AG04449 (cell line): ENCODE measurements at regions not wholly inside any gene's neighbourhood (a gene's known extent, or its start where the extent isn't known, plus 50 kb on each side); places are given as distances from the start of the nearest gene placed in this dataset.

Source experiments
- CTCF ChIA-PET: fragments of 350-600 bp; formaldehyde crosslinking; extraction: SDS; loops from one replicate; lab custom pipeline; 2021; ENCODE audit warnings: antibody characterized with exemption; lab: Yijun Ruan, JAX
- POLR2A ChIA-PET: fragments of 400-600, 350-600 bp; formaldehyde crosslinking; extraction: SDS; loops from one replicate; lab custom pipeline; 2020; ENCODE audit warnings: antibody characterized with exemption, inconsistent platforms; lab: Yijun Ruan, JAX
- DNase-seq: peaks from one replicate; pipeline ENCODE4 v3.0.0-alpha.2; 2010; ENCODE audit warnings: low read depth, low spot score
- H3K4me3 ChIP-seq: 2 replicates; pipeline ENCODE4 v1.5.1; 2011; ENCODE audit warnings: low read depth, mild to moderate bottlenecking, control low read depth, low read length
- CTCF ChIP-seq: IDR thresholded peaks from one replicate; pipeline ENCODE4 v1.5.1; 2011; ENCODE audit warnings: mild to moderate bottlenecking, moderate library complexity, low read length, control low read depth, inconsistent platforms; ENCODE audit not compliant: insufficient read depth; ENCODE audit errors: missing control alignments

GRCh38 chr1:90340606-90341005 is 345.7 kb downstream of the ZNF326 start:
- CTCF ChIA-PET: no interaction called here

GRCh38 chr1:90339811-90340210 is 344.9 kb downstream of the ZNF326 start:
- DNase-seq: no peak
- H3K4me3 ChIP-seq: no peak overlapping the region
- POLR2A ChIA-PET: no interaction called here
- no peak for TF ChIP-seq CTCF
- CTCF ChIA-PET: no interaction called here

More at GRCh38 chr1:90340606-90341005, 345.7 kb downstream of the ZNF326 start:
- POLR2A ChIA-PET: no interaction called here
- DNase-seq: no peak
- H3K4me3 ChIP-seq: no peak overlapping the region
- no peak for TF ChIP-seq CTCF

- no peak overlapping the region for H3K4me3 ChIP-seq
- ChIA-PET CTCF (no interaction called here), POLR2A (no interaction called here)
- DNase-seq: no peak
- no peak for TF ChIP-seq CTCF
Measured at GRCh38 chr1:90336552-90337324, 341.8 kb downstream of the ZNF326 start.

- DNase-seq: no peak
- H3K4me3 ChIP-seq: no peak overlapping the region
- TF ChIP-seq CTCF: no peak
- CTCF ChIA-PET: no interaction called here
- POLR2A ChIA-PET: no interaction called here
Measured at GRCh38 chr1:90335558-90335957, 340.6 kb downstream of the ZNF326 start.

DNA sequence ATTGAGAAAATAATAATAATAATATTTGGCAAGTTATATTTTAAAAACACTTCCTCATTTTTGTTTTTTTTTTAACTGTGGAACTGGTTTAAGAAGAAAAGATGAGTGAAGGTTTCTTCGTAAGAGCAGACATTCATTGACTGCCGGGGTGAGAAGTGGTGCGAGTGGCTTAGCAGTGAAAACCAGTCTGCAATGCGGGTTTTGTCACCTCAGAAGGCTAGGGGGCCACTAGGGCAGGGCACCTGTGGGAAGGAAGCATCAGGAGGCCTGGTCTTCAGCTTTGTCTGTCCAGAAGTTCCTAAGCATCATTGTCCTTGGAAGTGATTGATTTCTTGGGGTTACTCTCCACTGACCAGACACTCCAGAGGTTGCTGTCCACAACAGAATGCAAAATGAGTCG is 339.2 kb downstream of the ZNF326 start:
- POLR2A ChIA-PET: no interaction called here
- CTCF ChIA-PET: no interaction called here
- no peak for DNase-seq
- no peak overlapping the region for H3K4me3 ChIP-seq
- TF ChIP-seq CTCF: no peak

GRCh38 chr1:90325168-90325567 is 330.3 kb downstream of the ZNF326 start:
- no peak for DNase-seq
- CTCF ChIA-PET: no interaction called here
- POLR2A ChIA-PET: no interaction called here

More at GRCh38 chr1:90325168-90325567, 330.3 kb downstream of the ZNF326 start:
- TF ChIP-seq CTCF: no peak
- H3K4me3 ChIP-seq: no peak overlapping the region
